ENCODE measurements at regions not wholly inside any gene's neighbourhood (a gene's known extent, or its start where the extent isn't known, plus 50 kb on each side); places are given as distances from the start of the nearest gene placed in this dataset.

GRCh38 chr15:96500508-96500907, 170.0 kb downstream of the NR2F2 start (continued):
- no peak for TF ChIP-seq HMGXB3 (CRISPR knock-in tag; IDR thresholded peaks at IDR 0.05; ENCODE audit: borderline replicate concordance)
- no peak for TF ChIP-seq ARID3A (IDR thresholded peaks at IDR 0.05; ENCODE audit: low read depth, low read length)
- no peak for TF ChIP-seq NCOA1 (CRISPR knock-in tag; IDR thresholded peaks at IDR 0.05)

- no peak overlapping the region for H3K9ac ChIP-seq (ENCODE audit: insufficient read depth, low read depth, low read length)
- no peak for FAIRE-seq
- POLR2A ChIA-PET, result no interaction called here
- no TSS peak for BruUV-seq (replicated peaks)
- no peak overlapping the region for H2AFZ ChIP-seq (ENCODE audit: low read length)
- CTCF ChIA-PET (ENCODE audit: low intra/inter-chr PET ratio, low total read pairs), result no interaction called here
- DNase-seq (ENCODE audit: low spot score), result no peak
- WGBS (ENCODE audit: low lambda C conversion rate), result 33% methylated on average over 1 of the region's 1 CpG
- H3K36me3 ChIP-seq (replicated peaks in 1 of 2; ENCODE audit: control insufficient read depth in 1 of 2, insufficient read depth in 2 of 2, low read length in 2 of 2), result no peaks in the 10 kb centered on the region
- H3K9me3 ChIP-seq (ENCODE audit: low read length), result no peaks in the 10 kb centered on the region
- no peaks in the 10 kb centered on the region for H3K79me2 ChIP-seq (ENCODE audit: insufficient read depth, low read length)
- H4K20me1 ChIP-seq (ENCODE audit: insufficient read depth, low read length), result no peaks in the 10 kb centered on the region
- in situ Hi-C loops (cut with HindIII; ENCODE audit: extremely low pct_ligation_motif_present, low pct_unique_long_range_greater_than_20kb), result no loop called here
- no peak overlapping the region for H3K4me3 ChIP-seq (replicated peaks in 1 of 3; ENCODE audit: insufficient read depth in 1 of 3, low read depth in 2 of 3, low read length in 3 of 3)
- no peaks in the 10 kb centered on the region for H3K27me3 ChIP-seq (ENCODE audit: control insufficient read depth in 1 of 2, insufficient read depth in 2 of 2, low read length in 2 of 2)
- no peak for ATAC-seq
- no peak for TF ChIP-seq ZNF160 (CRISPR knock-in tag; IDR thresholded peaks at IDR 0.05)
- TF ChIP-seq NBN (conservative IDR thresholded peaks at IDR 0.05), result no peak
- TF ChIP-seq ISL2 (CRISPR knock-in tag; IDR thresholded peaks at IDR 0.05), result no peak
- TF ChIP-seq ZNF652 (CRISPR knock-in tag; IDR thresholded peaks at IDR 0.05; ENCODE audit: borderline replicate concordance, low read depth), result no peak
- TF ChIP-seq MLLT10 (CRISPR knock-in tag; IDR thresholded peaks at IDR 0.05), result no peak
- TF ChIP-seq ZFP1 (CRISPR knock-in tag; IDR thresholded peaks at IDR 0.05), result no peak
- no peak for TF ChIP-seq SYNCRIP (IDR thresholded peaks at IDR 0.05; ENCODE audit: insufficient read depth, low read depth, low read length)
- no peak for TF ChIP-seq MAZ (IDR thresholded peaks at IDR 0.05; ENCODE audit: borderline replicate concordance, low read depth, low read length)
- no peak for TF ChIP-seq MAZ (CRISPR knock-in tag; IDR thresholded peaks at IDR 0.05; ENCODE audit: low read depth)
- TF ChIP-seq ZNF644 (CRISPR knock-in tag; IDR thresholded peaks at IDR 0.05; ENCODE audit: low read depth), result no peak
- intact Hi-C loops (cut with micrococcal nuclease; ENCODE audit: unreplicated experiment), result no loop called here
- H3K4me1 ChIP-seq (ENCODE audit: insufficient read depth, low read length), result peaks cover 10% of the 10 kb centered on the region
- no peak overlapping the region for H3K27ac ChIP-seq (ENCODE audit: extremely low read length, insufficient read depth, low read length)
- no peak overlapping the region for H3K4me2 ChIP-seq (ENCODE audit: low read depth, low read length)
These were observed 170.9 kb downstream of the NR2F2 start for GRCh38 chr15:96501362-96501761.

Measured in HepG2 (cell line).